Glomerular endothelial cell (primary cell): ENCODE measurements at regions not wholly inside any gene's neighbourhood (a gene's known extent, or its start where the extent isn't known, plus 50 kb on each side); places are given as distances from the start of the nearest gene placed in this dataset.

Source experiments
- DNase-seq: peaks from one replicate; pipeline ENCODE4 v3.0.0-alpha.2; 2011; ENCODE audit warnings: low read depth, low spot score; ENCODE audit errors: extremely low read depth

DNA sequence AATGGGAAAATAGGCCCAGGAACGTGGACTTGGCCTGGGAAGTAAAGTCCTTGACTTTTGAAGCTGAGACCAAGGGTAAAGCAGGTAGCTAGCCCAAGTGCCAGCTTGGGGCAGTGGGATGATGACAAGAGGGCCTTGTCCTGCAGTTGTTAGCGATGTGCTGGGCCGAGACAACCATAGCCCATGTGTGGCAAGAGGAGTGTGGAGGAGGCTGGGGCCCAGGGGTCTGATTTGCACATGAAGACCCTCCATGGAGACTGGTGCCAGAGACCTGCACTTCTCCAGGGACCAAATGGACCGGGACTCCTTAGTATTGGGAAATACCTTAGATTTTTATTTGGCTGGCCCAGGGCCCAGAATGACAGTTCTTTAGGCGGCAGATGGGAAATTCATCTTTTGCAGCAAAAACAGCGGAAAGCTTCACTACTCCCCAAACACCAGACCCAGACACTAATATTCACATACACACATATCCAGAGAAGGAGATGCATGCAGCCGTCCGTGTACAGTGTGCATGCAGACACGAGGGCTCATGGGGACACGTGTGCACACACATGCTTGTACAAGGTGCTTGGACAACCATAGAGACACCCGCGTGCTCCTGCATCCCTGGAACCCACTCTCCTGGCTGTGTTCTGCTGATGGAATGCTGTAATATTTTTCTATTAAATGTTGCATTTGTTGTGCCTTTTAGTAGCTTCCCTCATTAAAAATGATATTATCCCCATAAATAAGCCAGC lies 78.1 kb upstream of the CSF3R start:
- no peak for DNase-seq

GRCh38 chr1:36560177-36560576 lies 77.5 kb upstream of the CSF3R start:
- no peak for DNase-seq

- no peak for DNase-seq
Observed at GRCh38 chr1:36559061-36559460, 76.3 kb upstream of the CSF3R start.

- no peak for DNase-seq
Observed at GRCh38 chr1:36557041-36558000, 74.6 kb upstream of the CSF3R start.

- no peak for DNase-seq
Observed at GRCh38 chr1:36555041-36555440, 72.3 kb upstream of the CSF3R start.

- no peak for DNase-seq
Observed at GRCh38 chr1:36554323-36554628, 71.6 kb upstream of the CSF3R start.

DNA sequence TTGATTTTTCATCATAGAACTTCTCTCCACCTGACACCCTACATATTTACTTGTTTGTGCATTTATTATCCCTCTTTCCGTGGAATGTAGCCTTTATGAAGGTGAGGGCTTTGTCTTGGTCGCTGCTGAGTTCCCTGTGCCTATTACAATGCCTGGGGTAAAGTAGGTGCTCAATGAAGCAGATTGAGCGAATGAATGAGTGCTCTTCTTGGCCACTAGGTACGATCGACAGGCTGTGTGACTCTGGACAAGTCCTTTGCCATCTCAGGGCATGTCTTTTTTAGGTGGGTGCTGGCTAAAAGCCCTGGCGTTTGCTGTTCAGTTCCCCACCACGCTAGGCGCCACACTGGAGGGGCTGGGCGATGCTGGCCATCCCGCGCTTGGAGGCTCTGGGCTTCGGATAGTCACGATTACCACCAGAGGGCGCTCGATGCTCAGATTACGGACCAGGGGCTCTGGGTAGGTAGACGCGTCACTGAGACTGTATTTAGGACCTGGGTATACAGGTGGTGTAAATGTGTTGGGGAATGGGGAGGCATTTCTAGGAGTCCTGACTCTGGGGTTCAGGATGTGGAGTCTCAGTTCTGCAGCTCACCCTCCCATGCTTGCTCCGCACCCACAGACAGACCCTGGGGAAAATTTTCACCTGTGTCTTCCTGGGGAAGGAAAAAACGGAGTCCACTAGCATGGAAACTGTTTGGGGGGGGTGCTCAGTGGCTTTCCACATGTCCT lies 71.0 kb upstream of the CSF3R start:
- no peak for DNase-seq

GRCh38 chr1:36542962-36543515 lies 60.3 kb upstream of the CSF3R start:
- no peak for DNase-seq

- no peak for DNase-seq
Observed at GRCh38 chr1:36542024-36542961, 59.6 kb upstream of the CSF3R start.

DNA sequence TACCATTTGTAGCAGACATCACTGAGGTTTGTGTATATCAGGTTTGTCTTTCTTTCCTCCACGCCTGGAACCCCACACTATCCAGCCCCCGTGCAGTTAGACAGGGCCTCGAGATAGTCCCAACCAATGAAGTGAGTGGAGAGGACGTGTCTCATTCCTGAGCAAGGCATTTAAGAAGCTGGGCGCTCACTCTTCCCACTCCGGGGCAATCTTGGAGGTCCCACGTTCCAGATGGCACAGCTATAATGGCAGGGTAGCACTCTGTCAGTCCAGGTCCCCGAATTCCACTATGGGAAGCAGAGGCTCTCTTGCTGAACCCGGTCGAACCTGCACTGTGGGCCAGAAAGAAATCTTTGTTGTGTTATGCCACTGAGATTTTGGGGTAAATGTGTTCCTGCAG lies 57.3 kb upstream of the CSF3R start:
- no peak for DNase-seq

GRCh38 chr1:36539526-36539925 lies 56.8 kb upstream of the CSF3R start:
- DNase-seq, result no peak

DNA sequence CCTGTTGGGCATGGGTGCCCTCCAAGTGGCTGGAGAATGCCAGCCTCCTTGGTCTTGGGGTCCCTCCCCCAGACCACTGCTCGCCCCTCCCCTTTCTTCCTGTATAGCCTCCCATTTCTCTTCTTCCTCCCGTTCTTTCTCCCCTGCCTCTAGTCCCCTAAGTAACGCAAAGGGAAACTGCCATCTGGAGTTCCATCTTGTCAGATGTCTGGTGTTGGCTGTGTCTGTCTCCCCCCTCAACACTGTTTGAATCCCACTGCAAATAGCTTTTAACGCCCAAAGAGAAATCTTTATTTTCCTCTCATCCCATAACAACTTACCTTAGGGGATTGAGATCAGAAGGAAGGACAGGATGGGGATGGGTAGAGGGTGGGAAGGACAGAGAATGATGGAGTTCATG lies 55.3 kb upstream of the CSF3R start:
- no peak for DNase-seq

GRCh38 chr1:36537190-36537768 lies 54.6 kb upstream of the CSF3R start:
- no peak for DNase-seq

- DNase-seq, result no peak
Observed at GRCh38 chr1:36536727-36537126, 54.0 kb upstream of the CSF3R start.

DNA sequence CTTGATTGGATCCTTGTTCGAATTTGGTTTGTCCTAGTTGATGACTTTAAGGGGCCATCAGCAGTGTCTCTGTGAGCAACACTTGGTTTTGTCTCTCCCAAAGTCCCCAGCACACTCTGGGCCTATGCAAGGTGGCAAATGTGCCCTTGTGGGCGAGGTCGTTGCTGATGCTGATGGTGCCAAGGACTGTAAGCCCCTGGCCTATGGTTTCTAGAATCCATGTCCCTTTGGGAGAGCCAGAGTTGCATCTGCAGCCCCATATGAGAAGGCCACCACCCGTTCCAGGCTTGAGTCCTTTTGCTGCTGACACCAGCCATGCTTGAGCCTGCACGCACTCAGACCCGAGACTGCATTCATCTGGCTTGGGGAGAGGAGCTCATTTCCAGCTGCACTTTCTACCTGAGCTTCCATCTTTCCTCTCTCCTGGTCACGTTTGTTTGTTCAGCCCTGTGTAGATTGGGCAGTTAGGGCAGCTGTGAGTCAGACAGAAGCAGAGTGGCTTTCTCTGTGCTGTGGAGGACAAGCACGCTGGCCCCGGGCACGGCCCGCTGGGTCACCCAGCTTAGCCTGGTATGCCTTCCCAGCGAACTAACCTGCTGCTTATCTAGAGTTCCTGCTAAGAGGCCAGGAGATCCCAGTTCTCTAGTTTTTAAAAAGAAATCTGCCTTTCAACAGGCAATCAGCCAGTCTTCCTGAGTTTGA lies 52.1 kb upstream of the CSF3R start:
- no peak for DNase-seq

- no peak for DNase-seq
Observed at GRCh38 chr1:36533897-36534296, 51.2 kb upstream of the CSF3R start.

GRCh38 chr1:36532810-36533401 lies 50.2 kb upstream of the CSF3R start:
- DNase-seq, result no peak
